ENCODE measurements at regions not wholly inside any gene's neighbourhood (a gene's known extent, or its start where the extent isn't known, plus 50 kb on each side); places are given as distances from the start of the nearest gene placed in this dataset.
A peak's percentile ranks its signal among the peaks of the same experiment; 100 is the strongest.

DNA sequence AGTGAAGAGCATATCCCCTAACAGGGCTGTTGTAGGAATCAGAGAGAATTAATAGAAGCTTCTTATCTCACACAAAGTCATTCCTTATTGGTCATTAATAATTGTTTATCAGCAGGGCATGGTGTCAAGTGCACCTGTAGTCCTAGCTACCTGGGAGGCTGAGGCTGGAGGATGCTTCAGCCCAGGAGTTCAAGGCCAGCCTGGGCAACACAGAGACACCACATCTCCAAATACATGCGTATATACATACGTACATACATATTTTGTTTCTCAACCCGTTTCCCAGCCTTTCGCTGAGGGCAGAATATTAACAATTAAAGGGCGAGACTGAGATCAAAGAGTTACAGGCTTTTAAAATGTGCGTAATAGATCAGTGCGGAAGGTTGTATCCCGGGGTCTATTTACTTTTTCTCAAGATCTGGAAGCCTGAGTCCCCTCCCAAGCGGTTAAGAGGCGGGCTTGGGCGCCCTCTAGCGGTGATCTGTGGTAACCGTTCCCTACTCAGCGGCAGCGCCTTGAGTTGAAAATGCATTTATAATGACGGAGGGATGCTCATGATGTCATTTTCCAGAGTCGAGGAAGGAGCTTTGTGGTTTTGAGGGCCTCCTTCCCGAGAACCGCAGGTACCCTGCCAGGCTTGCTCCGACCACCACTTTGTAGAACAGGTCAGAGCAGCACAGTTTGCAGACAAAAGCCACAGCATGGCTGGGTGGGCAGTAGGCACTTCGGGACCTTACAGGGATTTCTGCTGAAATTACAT lies 169.6 kb upstream of the GPR12 start:
- no peak for TF ChIP-seq RBBP5 (IDR thresholded peaks at IDR 0.05; ENCODE audit: borderline replicate concordance, low read depth, low read length)
- TF ChIP-seq SIN3A (conservative IDR thresholded peaks at IDR 0.05 in 1 of 2, IDR thresholded peaks at IDR 0.05 in 1 of 2; ENCODE audit: low read depth in 1 of 2, low read length in 2 of 2), result no peak
- TF ChIP-seq HDAC6 (IDR thresholded peaks at IDR 0.05; ENCODE audit: low read depth, low read length), result no peak
- no peak for TF ChIP-seq CEBPB (IDR thresholded peaks at IDR 0.05; ENCODE audit: low read depth, low read length)
- no peak for TF ChIP-seq EZH2 (IDR thresholded peaks at IDR 0.05; ENCODE audit: low read depth, low read length, severe bottlenecking)
- TF ChIP-seq, protein P1, sequence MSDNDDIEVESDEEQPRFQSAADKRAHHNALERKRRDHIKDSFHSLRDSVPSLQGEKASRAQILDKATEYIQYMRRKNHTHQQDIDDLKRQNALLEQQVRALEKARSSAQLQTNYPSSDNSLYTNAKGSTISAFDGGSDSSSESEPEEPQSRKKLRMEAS (IDR thresholded peaks at IDR 0.05), result no peak
- TF ChIP-seq, protein P2, sequence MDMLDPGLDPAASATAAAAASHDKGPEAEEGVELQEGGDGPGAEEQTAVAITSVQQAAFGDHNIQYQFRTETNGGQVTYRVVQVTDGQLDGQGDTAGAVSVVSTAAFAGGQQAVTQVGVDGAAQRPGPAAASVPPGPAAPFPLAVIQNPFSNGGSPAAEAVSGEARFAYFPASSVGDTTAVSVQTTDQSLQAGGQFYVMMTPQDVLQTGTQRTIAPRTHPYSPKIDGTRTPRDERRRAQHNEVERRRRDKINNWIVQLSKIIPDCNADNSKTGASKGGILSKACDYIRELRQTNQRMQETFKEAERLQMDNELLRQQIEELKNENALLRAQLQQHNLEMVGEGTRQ (IDR thresholded peaks at IDR 0.05; ENCODE audit: low read length), result no peak
- TF ChIP-seq, protein P3, sequence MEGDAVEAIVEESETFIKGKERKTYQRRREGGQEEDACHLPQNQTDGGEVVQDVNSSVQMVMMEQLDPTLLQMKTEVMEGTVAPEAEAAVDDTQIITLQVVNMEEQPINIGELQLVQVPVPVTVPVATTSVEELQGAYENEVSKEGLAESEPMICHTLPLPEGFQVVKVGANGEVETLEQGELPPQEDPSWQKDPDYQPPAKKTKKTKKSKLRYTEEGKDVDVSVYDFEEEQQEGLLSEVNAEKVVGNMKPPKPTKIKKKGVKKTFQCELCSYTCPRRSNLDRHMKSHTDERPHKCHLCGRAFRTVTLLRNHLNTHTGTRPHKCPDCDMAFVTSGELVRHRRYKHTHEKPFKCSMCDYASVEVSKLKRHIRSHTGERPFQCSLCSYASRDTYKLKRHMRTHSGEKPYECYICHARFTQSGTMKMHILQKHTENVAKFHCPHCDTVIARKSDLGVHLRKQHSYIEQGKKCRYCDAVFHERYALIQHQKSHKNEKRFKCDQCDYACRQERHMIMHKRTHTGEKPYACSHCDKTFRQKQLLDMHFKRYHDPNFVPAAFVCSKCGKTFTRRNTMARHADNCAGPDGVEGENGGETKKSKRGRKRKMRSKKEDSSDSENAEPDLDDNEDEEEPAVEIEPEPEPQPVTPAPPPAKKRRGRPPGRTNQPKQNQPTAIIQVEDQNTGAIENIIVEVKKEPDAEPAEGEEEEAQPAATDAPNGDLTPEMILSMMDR (IDR thresholded peaks at IDR 0.05; ENCODE audit: control extremely low read depth in 1 of 3, insufficient read depth in 1 of 3, low read depth in 1 of 3, low read length in 3 of 3), result peak; percentile 80 to 86 (median 84)
- TF ChIP-seq GABPA (IDR thresholded peaks at IDR 0.05; ENCODE audit: borderline replicate concordance, insufficient read depth, low read length), result no peak
- TF ChIP-seq SP1 (IDR thresholded peaks at IDR 0.05; ENCODE audit: low read depth, low read length), result no peak
- no peak for TF ChIP-seq NRF1 (IDR thresholded peaks at IDR 0.05; ENCODE audit: low read depth, low read length)
- TF ChIP-seq BRCA1 (IDR thresholded peaks at IDR 0.05; ENCODE audit: low read depth, low read length), result no peak

Measured in H1 (cell line).